ENCODE measurements at regions not wholly inside any gene's neighbourhood (a gene's known extent, or its start where the extent isn't known, plus 50 kb on each side); places are given as distances from the start of the nearest gene placed in this dataset.
A peak's percentile ranks its signal among the peaks of the same experiment; 100 is the strongest.
"Not testable (repeated sequence)": the region's sequence is repeated elsewhere in the genome, so short reads cannot be mapped to it uniquely, and the experiment has no call there.

DNA sequence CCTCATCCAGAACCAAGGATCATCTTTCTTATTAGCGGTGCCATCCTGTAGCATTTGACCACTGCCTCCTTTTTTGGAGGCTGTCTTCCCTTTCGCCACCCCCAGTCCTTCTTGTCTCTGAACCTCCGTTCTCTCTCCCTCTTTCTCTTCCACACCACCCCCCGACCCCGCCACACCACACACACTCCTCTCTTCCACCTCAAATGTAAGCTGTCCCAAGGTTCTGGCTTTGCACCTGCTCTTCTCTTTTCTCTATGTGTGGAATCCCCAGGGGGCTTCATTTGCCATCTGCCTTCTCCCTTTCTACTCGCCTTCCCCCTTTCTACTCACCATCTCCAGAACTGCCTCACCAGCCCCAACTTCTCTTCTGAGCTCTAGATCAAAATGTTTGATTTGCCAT lies 111.3 kb upstream of the CDYL start:
- 90 to 92% methylated on average over 6 of the region's 6 CpGs for WGBS, 2 donors
- no peak overlapping the region for H3K27ac ChIP-seq

DNA sequence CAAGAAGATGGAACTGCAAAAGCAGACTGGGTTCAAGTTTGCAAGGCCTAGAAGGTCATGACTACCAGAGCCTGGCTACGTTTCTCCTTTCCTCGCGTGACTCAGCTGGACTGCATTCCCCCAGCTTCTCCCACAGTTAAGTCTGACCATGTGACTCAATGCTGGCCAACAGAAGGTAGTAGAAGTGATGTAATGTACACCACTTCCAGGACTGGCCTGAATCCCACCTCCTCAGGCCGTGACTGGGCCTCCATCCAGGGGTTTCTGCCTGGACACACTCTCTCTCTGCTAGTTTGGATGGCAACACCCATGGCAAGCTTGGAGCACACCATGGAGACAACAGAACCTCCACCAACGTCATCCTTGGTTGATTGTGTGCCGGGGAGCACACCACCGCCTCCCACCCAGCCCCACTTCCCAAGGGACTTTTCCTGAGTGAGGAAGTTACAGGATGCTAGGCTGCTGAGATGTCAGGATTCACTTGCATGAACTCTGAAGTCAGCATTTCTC lies 112.0 kb upstream of the CDYL start:
- intact Hi-C loops (cut with DNase I): no loop called here
- Histone ChIP-seq H3K27ac (peak overlapping the region in 1 of 4 donors; percentile 31), H3K4me3 (no peak overlapping the region), H3K9me3 (no peaks in the 10 kb centered on the region), H3K36me3 (no peaks in the 10 kb centered on the region), H3K4me1 (peaks cover 0 to 7% (median 3%) of the 10 kb centered on the region in 4 donors), H3K27me3 (no peaks in the 10 kb centered on the region)
- DNase-seq: peak; percentile 91
- TF ChIP-seq POLR2A (IDR thresholded peaks at IDR 0.05): no peak
- TF ChIP-seq EP300 (IDR thresholded peaks at IDR 0.05): no peak
- TF ChIP-seq POLR2AphosphoS5 (IDR thresholded peaks at IDR 0.05): peak in 2 of 4 donors; percentile 4 to 60
- TF ChIP-seq, protein P1, sequence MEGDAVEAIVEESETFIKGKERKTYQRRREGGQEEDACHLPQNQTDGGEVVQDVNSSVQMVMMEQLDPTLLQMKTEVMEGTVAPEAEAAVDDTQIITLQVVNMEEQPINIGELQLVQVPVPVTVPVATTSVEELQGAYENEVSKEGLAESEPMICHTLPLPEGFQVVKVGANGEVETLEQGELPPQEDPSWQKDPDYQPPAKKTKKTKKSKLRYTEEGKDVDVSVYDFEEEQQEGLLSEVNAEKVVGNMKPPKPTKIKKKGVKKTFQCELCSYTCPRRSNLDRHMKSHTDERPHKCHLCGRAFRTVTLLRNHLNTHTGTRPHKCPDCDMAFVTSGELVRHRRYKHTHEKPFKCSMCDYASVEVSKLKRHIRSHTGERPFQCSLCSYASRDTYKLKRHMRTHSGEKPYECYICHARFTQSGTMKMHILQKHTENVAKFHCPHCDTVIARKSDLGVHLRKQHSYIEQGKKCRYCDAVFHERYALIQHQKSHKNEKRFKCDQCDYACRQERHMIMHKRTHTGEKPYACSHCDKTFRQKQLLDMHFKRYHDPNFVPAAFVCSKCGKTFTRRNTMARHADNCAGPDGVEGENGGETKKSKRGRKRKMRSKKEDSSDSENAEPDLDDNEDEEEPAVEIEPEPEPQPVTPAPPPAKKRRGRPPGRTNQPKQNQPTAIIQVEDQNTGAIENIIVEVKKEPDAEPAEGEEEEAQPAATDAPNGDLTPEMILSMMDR (IDR thresholded peaks at IDR 0.05): no peak
- WGBS, 2 donors: 77 to 79% methylated on average over 7 of the region's 7 CpGs

More for the DNA sequence above, 111.3 kb upstream of the CDYL start:
- Histone ChIP-seq H3K4me3 (no peak overlapping the region), H3K36me3 (no peaks in the 10 kb centered on the region), H3K4me1 (peaks cover 0 to 7% (median 3%) of the 10 kb centered on the region in 4 donors), H3K9me3 (no peaks in the 10 kb centered on the region), H3K27me3 (no peaks in the 10 kb centered on the region)
- no peak for DNase-seq
- TF ChIP-seq EP300 (IDR thresholded peaks at IDR 0.05): no peak
- intact Hi-C loops (cut with DNase I): no loop called here

DNA sequence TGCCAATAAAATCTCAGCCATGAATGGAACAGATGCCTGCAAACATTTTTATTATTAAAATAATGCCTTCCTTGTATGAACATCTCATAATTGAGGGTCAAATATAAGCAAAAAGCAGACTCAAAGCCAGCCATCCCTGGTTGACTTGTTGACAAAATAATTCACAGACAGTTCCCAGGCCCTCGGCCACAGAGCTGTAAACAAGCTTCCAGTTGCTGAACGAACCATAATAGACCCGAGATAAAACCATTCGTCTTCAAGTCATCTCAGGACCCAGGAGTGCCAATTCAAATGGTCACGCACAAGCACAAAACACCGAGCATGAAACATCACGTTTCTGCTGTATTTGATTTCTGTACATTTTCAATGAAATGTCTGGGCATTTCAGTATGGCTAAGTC lies 113.3 kb upstream of the CDYL start:
- Histone ChIP-seq H3K9me3 (no peaks in the 10 kb centered on the region), H3K27ac (no peak overlapping the region), H3K36me3 (no peaks in the 10 kb centered on the region), H3K4me1 (peaks cover 0 to 7% (median 3%) of the 10 kb centered on the region in 4 donors), H3K27me3 (no peaks in the 10 kb centered on the region), H3K4me3 (no peak overlapping the region)
- intact Hi-C loops (cut with DNase I): no loop called here
- WGBS, 2 donors: 82 to 87% methylated on average over 7 of the region's 7 CpGs
- TF ChIP-seq EP300 (IDR thresholded peaks at IDR 0.05): no peak
- TF ChIP-seq POLR2AphosphoS5 (IDR thresholded peaks at IDR 0.05): no peak
- TF ChIP-seq POLR2A (IDR thresholded peaks at IDR 0.05): no peak
- TF ChIP-seq, protein P1 (IDR thresholded peaks at IDR 0.05): no peak
- no peak for DNase-seq

DNA sequence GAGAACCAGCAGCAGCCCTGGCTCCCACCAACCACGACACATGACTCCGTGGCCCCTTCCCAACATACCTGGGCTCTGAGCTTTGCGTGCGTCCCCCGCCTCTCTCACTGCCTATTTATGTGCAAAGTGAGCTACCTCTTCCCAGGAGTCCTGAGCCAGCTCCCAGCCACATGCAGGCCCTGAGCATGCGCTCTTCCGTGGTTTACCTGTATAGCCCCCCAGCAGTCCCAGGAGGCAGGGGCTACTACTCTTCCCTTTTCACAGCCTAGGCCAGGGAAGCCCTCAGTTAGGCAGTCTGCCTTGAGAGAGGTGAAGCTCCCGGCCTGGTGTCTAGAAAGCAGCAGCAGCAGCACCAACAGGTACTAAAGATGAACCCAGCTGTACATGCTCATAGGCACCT lies 114.8 kb upstream of the CDYL start:
- no peaks in the 10 kb centered on the region for H3K9me3 ChIP-seq
- H3K27ac ChIP-seq: no peak overlapping the region
- no peaks in the 10 kb centered on the region for H3K27me3 ChIP-seq
- TF ChIP-seq EP300 (IDR thresholded peaks at IDR 0.05): no peak
- TF ChIP-seq POLR2AphosphoS5 (IDR thresholded peaks at IDR 0.05): no peak
- TF ChIP-seq POLR2A (IDR thresholded peaks at IDR 0.05): no peak
- TF ChIP-seq, protein P1 (IDR thresholded peaks at IDR 0.05): no peak
- intact Hi-C loops (cut with DNase I): no loop called here
- no peak overlapping the region for H3K4me3 ChIP-seq
- DNase-seq: no peak
- H3K4me1 ChIP-seq: peaks cover 0 to 7% (median 3%) of the 10 kb centered on the region in 4 donors
- 89 to 94% methylated on average over 8 of the region's 8 CpGs for WGBS, 2 donors
- H3K36me3 ChIP-seq: no peaks in the 10 kb centered on the region

DNA sequence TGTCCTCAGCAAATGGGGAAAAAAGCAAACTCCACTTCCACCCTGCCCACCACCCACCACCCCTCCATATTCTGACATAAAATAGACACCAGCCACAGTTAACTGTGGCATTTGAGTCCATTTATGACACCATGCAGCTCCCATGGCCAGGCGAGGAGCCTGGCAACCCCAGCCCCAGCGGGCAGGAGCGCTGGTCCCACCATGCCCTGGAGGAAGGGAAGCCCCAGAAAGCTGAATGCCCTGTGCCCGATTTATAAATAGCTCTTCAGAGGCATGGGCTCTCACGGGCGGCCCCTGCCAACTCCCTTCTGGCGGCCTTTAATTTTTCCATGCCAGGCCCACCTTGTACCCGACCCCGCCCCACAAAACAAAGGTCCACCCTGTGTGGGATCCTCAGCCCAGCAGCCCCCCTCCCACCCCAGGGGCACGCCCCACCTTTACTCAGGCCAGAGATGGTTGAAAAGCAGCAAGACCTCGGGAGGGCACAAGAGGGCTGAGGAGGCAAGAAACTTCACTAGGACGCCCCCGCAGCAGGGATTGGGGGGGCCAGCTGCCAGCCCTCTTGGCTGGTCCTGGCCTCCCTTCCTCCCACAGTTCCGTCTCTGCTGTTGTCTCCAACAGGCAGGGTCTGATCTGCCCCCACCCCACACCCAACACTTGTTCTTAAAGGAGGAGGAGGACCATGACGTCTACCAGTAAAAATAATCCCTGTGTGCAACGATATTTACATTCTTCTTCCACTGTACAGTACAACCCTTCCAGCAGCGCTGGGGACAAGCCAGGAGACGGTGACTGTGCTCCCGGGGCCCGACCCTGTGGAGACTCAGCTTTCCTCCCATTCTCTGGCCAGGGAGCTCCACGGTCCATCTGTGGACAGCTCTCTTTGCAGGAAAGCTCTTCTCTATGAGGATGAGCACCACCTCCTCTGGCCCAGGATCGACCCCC lies 115.6 kb upstream of the CDYL start:
- no peak for DNase-seq
- Histone ChIP-seq H3K36me3 (no peaks in the 10 kb centered on the region), H3K9me3 (no peaks in the 10 kb centered on the region), H3K27ac (peak overlapping the region in 1 of 4 donors; percentile 20), H3K4me1 (peaks cover 0 to 7% (median 3%) of the 10 kb centered on the region in 4 donors), H3K27me3 (no peaks in the 10 kb centered on the region), H3K4me3 (no peak overlapping the region)
- 75 to 78% methylated on average over 22 of the region's 22 CpGs for WGBS, 2 donors
- intact Hi-C loops (cut with DNase I): no loop called here
- TF ChIP-seq EP300 (IDR thresholded peaks at IDR 0.05) (no peak), POLR2AphosphoS5 (IDR thresholded peaks at IDR 0.05) (no peak), POLR2A (IDR thresholded peaks at IDR 0.05) (no peak)
- TF ChIP-seq, protein P1 (IDR thresholded peaks at IDR 0.05): no peak

DNA sequence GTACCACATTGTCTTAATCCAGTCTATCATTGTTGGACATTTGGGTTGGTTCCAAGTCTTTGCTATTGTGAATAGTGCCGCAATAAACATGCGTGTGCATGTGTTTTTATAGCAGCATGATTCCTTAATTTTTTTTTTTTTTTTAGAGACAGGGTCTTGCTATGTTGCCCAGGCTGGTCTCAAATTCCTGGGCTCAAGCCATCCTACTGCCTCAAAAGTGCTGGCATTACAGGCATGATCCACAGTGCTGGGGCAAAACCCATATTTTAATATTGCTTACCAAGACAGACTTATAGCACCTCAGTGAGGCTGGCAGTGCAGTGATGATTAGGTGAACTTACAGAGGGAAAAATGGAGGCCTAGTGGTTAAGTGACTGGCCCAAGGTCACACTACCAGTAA lies 116.5 kb upstream of the CDYL start:
- H3K36me3 ChIP-seq; H3K4me1 ChIP-seq; H3K9me3 ChIP-seq; H3K27me3 ChIP-seq; DNase-seq; H3K27ac ChIP-seq; intact Hi-C loops (cut with DNase I); H3K4me3 ChIP-seq: not testable (repeated sequence)
- 89 to 94% methylated on average over 2 of the region's 2 CpGs for WGBS, 2 donors

Data from sigmoid colon (tissue), 6 donors.